B cell (primary cell): ENCODE measurements at regions not wholly inside any gene's neighbourhood (a gene's known extent, or its start where the extent isn't known, plus 50 kb on each side); places are given as distances from the start of the nearest gene placed in this dataset.

Experiments
- EZH2 ChIP-seq: IDR thresholded peaks from 2 replicates; pipeline ENCODE4 v1.6.1; 2012; ENCODE audit warnings: borderline replicate concordance, low read depth, mild to moderate bottlenecking, moderate library complexity, low read length; ENCODE audit not compliant: insufficient read depth, poor library complexity, severe bottlenecking
- TF ChIP-seq, protein P1 (sequence below): fragments of 200-600 bp; IDR thresholded peaks from one replicate; pipeline ENCODE4 v1.8.0; 2022; ENCODE audit warnings: antibody characterized with exemption, mild to moderate bottlenecking

DNA sequence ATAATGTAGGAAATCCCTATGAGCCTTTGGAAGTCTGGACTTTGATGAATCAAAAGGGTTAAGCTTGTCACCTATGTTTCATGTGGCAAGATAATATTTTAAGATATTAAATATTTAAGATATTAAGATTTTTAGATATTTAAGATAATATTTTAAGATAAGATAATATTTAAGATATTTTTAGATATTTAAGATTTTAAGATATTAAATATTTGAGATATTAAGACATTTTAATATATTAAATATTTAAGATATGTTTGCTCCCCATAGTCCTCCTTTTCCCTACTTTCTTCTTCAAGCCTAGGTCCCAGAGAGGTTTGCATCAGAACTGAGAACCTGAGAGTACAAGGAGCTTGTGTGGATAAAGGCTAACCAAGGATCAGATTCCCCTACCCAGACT is 478.4 kb upstream of the IGFBP7 start:
- TF ChIP-seq, protein P1, sequence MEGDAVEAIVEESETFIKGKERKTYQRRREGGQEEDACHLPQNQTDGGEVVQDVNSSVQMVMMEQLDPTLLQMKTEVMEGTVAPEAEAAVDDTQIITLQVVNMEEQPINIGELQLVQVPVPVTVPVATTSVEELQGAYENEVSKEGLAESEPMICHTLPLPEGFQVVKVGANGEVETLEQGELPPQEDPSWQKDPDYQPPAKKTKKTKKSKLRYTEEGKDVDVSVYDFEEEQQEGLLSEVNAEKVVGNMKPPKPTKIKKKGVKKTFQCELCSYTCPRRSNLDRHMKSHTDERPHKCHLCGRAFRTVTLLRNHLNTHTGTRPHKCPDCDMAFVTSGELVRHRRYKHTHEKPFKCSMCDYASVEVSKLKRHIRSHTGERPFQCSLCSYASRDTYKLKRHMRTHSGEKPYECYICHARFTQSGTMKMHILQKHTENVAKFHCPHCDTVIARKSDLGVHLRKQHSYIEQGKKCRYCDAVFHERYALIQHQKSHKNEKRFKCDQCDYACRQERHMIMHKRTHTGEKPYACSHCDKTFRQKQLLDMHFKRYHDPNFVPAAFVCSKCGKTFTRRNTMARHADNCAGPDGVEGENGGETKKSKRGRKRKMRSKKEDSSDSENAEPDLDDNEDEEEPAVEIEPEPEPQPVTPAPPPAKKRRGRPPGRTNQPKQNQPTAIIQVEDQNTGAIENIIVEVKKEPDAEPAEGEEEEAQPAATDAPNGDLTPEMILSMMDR, result no peak
- TF ChIP-seq EZH2, result no peak
